NCI-H1048 (cell line): ENCODE measurements at regions not wholly inside any gene's neighbourhood (a gene's known extent, or its start where the extent isn't known, plus 50 kb on each side); places are given as distances from the start of the nearest gene placed in this dataset.

Experiments
- DNase-seq: peaks from one replicate; lab custom pipeline; 2025; lab: John Stamatoyannopoulos, UW

- no peak for DNase-seq
These were observed 51.0 kb upstream of the DSC1 start for GRCh38 chr18:31213641-31214040.

- DNase-seq, result no peak
These were observed 54.6 kb upstream of the DSC1 start for GRCh38 chr18:31217038-31217849.

- DNase-seq, result no peak
These were observed 56.2 kb upstream of the DSC1 start for GRCh38 chr18:31218671-31219383.

- no peak for DNase-seq
These were observed 56.7 kb upstream of the DSC1 start for GRCh38 chr18:31219395-31219794.

- DNase-seq, result no peak
These were observed 60.7 kb upstream of the DSC1 start for GRCh38 chr18:31223371-31223770.

- no peak for DNase-seq
These were observed 63.0 kb upstream of the DSC1 start for GRCh38 chr18:31225668-31226067.

- no peak for DNase-seq
These were observed 65.0 kb upstream of the DSC1 start for GRCh38 chr18:31227497-31228229.

- no peak for DNase-seq
These were observed 67.2 kb upstream of the DSC1 start for GRCh38 chr18:31229829-31230228.

GRCh38 chr18:31230495-31230894, 67.8 kb upstream of the DSC1 start:
- no peak for DNase-seq

- no peak for DNase-seq
These were observed 69.4 kb upstream of the DSC1 start for GRCh38 chr18:31232013-31232412.

- DNase-seq, result no peak
These were observed 70.2 kb upstream of the DSC1 start for GRCh38 chr18:31232775-31233424.

- DNase-seq, result no peak
These were observed 71.1 kb upstream of the DSC1 start for GRCh38 chr18:31233621-31234275.

- DNase-seq, result no peak
These were observed 73.2 kb upstream of the DSC1 start for GRCh38 chr18:31235856-31236255.

GRCh38 chr18:31237142-31237541, 74.5 kb upstream of the DSC1 start:
- DNase-seq, result no peak

GRCh38 chr18:31241425-31241824, 76.5 kb upstream of the DSG1 start:
- no peak for DNase-seq

GRCh38 chr18:31241900-31242409, 76.0 kb upstream of the DSG1 start:
- peak; percentile 78 for DNase-seq

GRCh38 chr18:31243740-31244512, 74.0 kb upstream of the DSG1 start:
- DNase-seq, result no peak

- DNase-seq, result peak; percentile 42
These were observed 73.1 kb upstream of the DSG1 start for GRCh38 chr18:31244771-31245394.

GRCh38 chr18:31245820-31246219, 72.1 kb upstream of the DSG1 start:
- DNase-seq, result no peak

- DNase-seq, result no peak
These were observed 71.5 kb upstream of the DSG1 start for GRCh38 chr18:31246460-31246859.
